Skeletal muscle tissue (tissue), 3 donors: ENCODE measurements at regions not wholly inside any gene's neighbourhood (a gene's known extent, or its start where the extent isn't known, plus 50 kb on each side); places are given as distances from the start of the nearest gene placed in this dataset.

Experiments used
- H3K27ac ChIP-seq: one replicate; pipeline ENCODE4 v1.7.0; 2013; ENCODE audit warnings: mild to moderate bottlenecking, low read depth, low read length, inconsistent platforms
- H3K27me3 ChIP-seq, 3 donors: one replicate each; pipeline ENCODE4 v1.7.0; 2013; ENCODE audit warnings: low read length in 3 of 3; ENCODE audit not compliant: control insufficient read depth in 3 of 3, insufficient read depth in 3 of 3
- H3K36me3 ChIP-seq, 3 donors: one replicate each; pipeline ENCODE4 v1.7.0; 2013; ENCODE audit warnings: low read length in 3 of 3; ENCODE audit not compliant: control insufficient read depth in 3 of 3, insufficient read depth in 3 of 3
- H3K4me1 ChIP-seq, 3 donors: one replicate each; pipeline ENCODE4 v1.7.0; 2013; ENCODE audit warnings: low read length in 3 of 3, mild to moderate bottlenecking in 3 of 3; ENCODE audit not compliant: control insufficient read depth in 3 of 3, insufficient read depth in 3 of 3
- H3K4me3 ChIP-seq, 3 donors: one replicate each; pipeline ENCODE4 v1.7.0; 2013; ENCODE audit warnings: low read length in 3 of 3
- H3K9ac ChIP-seq, 3 donors: one replicate each; pipeline ENCODE4 v1.7.0; 2013; ENCODE audit warnings: low read length in 3 of 3, mild to moderate bottlenecking in 3 of 3, moderate library complexity in 2 of 3, low read depth in 1 of 3
- H3K9me3 ChIP-seq, 3 donors: one replicate each; pipeline ENCODE4 v1.7.0; 2013; ENCODE audit warnings: low read length in 3 of 3; ENCODE audit not compliant: control insufficient read depth in 3 of 3
- donor health status: Osteomylitis.

- no peak overlapping the region for H3K9ac ChIP-seq
- H3K4me3 ChIP-seq = no peak overlapping the region
- no peaks in the 10 kb centered on the region for H3K36me3 ChIP-seq
- H3K27ac ChIP-seq = peak overlapping the region; percentile 59
- no peaks in the 10 kb centered on the region for H3K4me1 ChIP-seq
- H3K27me3 ChIP-seq = no peaks in the 10 kb centered on the region
- H3K9me3 ChIP-seq = no peaks in the 10 kb centered on the region
Measured at GRCh38 chr12:21993438-21993981, 52.3 kb upstream of the ABCC9 start.

DNA sequence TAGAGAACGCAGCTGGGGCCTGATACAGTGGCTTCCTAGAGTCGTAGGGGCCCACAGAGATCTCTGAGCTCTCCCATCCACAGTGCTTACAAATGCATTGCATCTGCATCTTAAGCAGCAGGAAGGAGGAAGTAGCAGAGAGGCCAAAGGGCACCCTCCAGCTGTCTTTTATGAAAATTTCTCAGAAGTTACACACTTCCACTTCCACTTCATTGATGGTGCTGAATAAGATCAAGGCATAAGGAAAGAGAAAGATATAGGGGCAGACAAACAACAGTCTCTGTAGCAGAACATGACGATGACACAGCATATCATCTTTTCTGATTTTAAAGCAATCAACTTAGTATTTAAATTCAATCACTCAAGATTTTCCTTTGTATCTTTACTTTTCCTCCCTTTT lies 51.6 kb upstream of the ABCC9 start:
- Histone ChIP-seq H3K27me3 (no peaks in the 10 kb centered on the region), H3K27ac (peak overlapping the region; percentile 59), H3K9me3 (no peaks in the 10 kb centered on the region), H3K4me1 (no peaks in the 10 kb centered on the region), H3K4me3 (no peak overlapping the region), H3K9ac (no peak overlapping the region), H3K36me3 (no peaks in the 10 kb centered on the region)

- H3K4me3 ChIP-seq = no peak overlapping the region
- H3K27ac ChIP-seq = no peak overlapping the region
- H3K4me1 ChIP-seq = no peaks in the 10 kb centered on the region
Measured at GRCh38 chr12:21991526-21991925, 50.3 kb upstream of the ABCC9 start.

More at GRCh38 chr12:21991526-21991925, 50.3 kb upstream of the ABCC9 start:
- Histone ChIP-seq H3K36me3 (no peaks in the 10 kb centered on the region), H3K9ac (no peak overlapping the region), H3K27me3 (peaks cover 0 to 3% (median 0%) of the 10 kb centered on the region in 3 donors), H3K9me3 (no peaks in the 10 kb centered on the region)
